Panc1 (cell line): ENCODE measurements at regions not wholly inside any gene's neighbourhood (a gene's known extent, or its start where the extent isn't known, plus 50 kb on each side); places are given as distances from the start of the nearest gene placed in this dataset.

Experiments
- ATAC-seq: fragments of 200-7000 bp; cut with Tn5 transposase; 2 replicates; pipeline ENCODE4 v1.9.1; 2020; ENCODE audit warnings: mild to moderate bottlenecking, moderate library complexity
- BruUV-seq: library from RNA; stranded (reverse); fragments of 400-500 nt; replicated peaks from 2 replicates; lab custom pipeline; 2021; lab: Mats Ljungman, UMichigan
- CTCF ChIA-PET: fragments of 300-600 bp; sonication (Branson Sonifier 250); formaldehyde crosslinking; loops from one replicate; lab custom pipeline; 2022; ENCODE audit warnings: antibody characterized with exemption; lab: Charles Lee
- POLR2A ChIA-PET: fragments of 300-600 bp; sonication (Branson Sonifier 250); formaldehyde crosslinking; loops from one replicate; lab custom pipeline; 2022; ENCODE audit warnings: antibody characterized with exemption; lab: Charles Lee
- DNase-seq: peaks from one replicate; pipeline ENCODE4 v3.0.0-alpha.2; 2010; ENCODE audit warnings: low read depth, low spot score
- H3K27ac ChIP-seq: 2 replicates; pipeline ENCODE4 v1.5.1; 2011; ENCODE audit warnings: mild to moderate bottlenecking, low read length, inconsistent platforms
- H3K27me3 ChIP-seq: fragments of 200-500 bp; sonication (Bioruptor generic); 2 replicates; pipeline ENCODE4 v1.6.0; 2014; ENCODE audit warnings: low read length, inconsistent platforms; ENCODE audit not compliant: control insufficient read depth, insufficient read depth
- H3K36me3 ChIP-seq: fragments of 200-500 bp; sonication (Bioruptor generic); 2 replicates; pipeline ENCODE4 v1.5.1; 2014; ENCODE audit warnings: inconsistent platforms, mild to moderate bottlenecking, low read length, moderate library complexity; ENCODE audit not compliant: control insufficient read depth, insufficient read depth
- H3K4me1 ChIP-seq: 2 replicates; pipeline ENCODE4 v1.5.1; 2011; ENCODE audit warnings: inconsistent platforms, mild to moderate bottlenecking, low read length, moderate library complexity; ENCODE audit not compliant: control insufficient read depth, insufficient read depth
- H3K4me3 ChIP-seq, 2 experiments: 2 replicates each; pipeline ENCODE4 v1.5.1; 2011 to 2012; ENCODE audit warnings: low read depth in 2 of 2, low read length in 2 of 2, mild to moderate bottlenecking in 2 of 2, inconsistent platforms in 1 of 2, moderate library complexity in 1 of 2
- H3K9me3 ChIP-seq: fragments of 200-500 bp; sonication (Bioruptor generic); 2 replicates; pipeline ENCODE4 v1.5.1; 2014; ENCODE audit warnings: low read depth, mild to moderate bottlenecking, inconsistent platforms, low read length, moderate library complexity; ENCODE audit not compliant: control insufficient read depth, insufficient read depth
- CTCF ChIP-seq: fragments of 450-650 bp; IDR thresholded peaks from 2 replicates; pipeline ENCODE4 v1.5.1; 2017; ENCODE audit warnings: mild to moderate bottlenecking
- POLR2AphosphoS5 ChIP-seq: IDR thresholded peaks from 2 replicates; pipeline ENCODE4 v1.6.1; 2012; ENCODE audit warnings: mild to moderate bottlenecking, low read depth, low read length, moderate library complexity
- REST ChIP-seq, 2 experiments: IDR thresholded peaks; 2 replicates each; pipeline ENCODE4 v1.6.1; 2011 to 2012; ENCODE audit warnings: low read depth in 2 of 2, control low read depth in 1 of 2, low read length in 1 of 2, mild to moderate bottlenecking in 1 of 2, moderate library complexity in 1 of 2; ENCODE audit not compliant: insufficient read depth in 1 of 2
- SIN3A ChIP-seq: IDR thresholded peaks from 2 replicates; pipeline ENCODE4 v1.6.1; 2012; ENCODE audit warnings: low read depth, mild to moderate bottlenecking, low read length, moderate library complexity, borderline replicate concordance; ENCODE audit not compliant: insufficient read depth
- TCF7L2 ChIP-seq: IDR thresholded peaks from 2 replicates; pipeline ENCODE4 v1.6.1; 2011; ENCODE audit warnings: mild to moderate bottlenecking, low read depth, low read length, inconsistent platforms
- in situ Hi-C: cut with HindIII; loops from 2 replicates; pipeline ENCODE4 v1.10.0; 2016; ENCODE audit warnings: low sequenced_read_pairs, low pct_unique_long_range_greater_than_20kb
- intact Hi-C: fragments of 100-400 bp; cut with micrococcal nuclease; formaldehyde crosslinking; loops from one replicate; pipeline ENCODE4 v1.10.0; 2022; ENCODE audit not compliant: unreplicated experiment

DNA sequence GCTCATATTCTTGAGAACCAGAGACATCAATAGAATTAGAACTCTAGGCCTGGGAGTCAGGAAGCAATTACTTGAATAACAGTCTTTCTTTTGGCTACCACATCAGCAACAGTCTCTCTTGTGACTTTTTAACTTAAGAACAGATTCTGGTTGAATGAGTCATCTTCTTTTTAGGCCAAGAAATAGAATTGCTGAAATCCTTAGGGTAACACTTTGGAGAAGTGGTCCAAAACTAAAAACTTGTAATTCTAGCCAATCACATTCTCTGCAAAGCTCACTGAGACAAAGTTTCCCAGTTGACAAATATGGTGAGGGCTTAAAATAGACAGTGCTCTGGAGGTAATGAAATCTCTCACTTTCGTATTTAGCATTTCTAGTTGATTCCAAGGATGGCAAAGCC is 238.0 kb downstream of the SHOX2 start:
- in situ Hi-C loops: no loop called here
- H3K36me3 ChIP-seq: no peaks in the 10 kb centered on the region
- ATAC-seq: no peak
- no peak for TF ChIP-seq POLR2AphosphoS5
- TF ChIP-seq TCF7L2: no peak
- TF ChIP-seq SIN3A: no peak
- no peak for TF ChIP-seq REST (IDR thresholded peaks at IDR 0.05; ENCODE audit: insufficient read depth in 1 of 2, low read depth in 2 of 2, low read length in 1 of 2)
- no peak for TF ChIP-seq CTCF
- H3K4me3 ChIP-seq: no peak overlapping the region
- CTCF ChIA-PET: no interaction called here
- no peak for DNase-seq
- no peaks in the 10 kb centered on the region for H3K9me3 ChIP-seq
- no peaks in the 10 kb centered on the region for H3K27me3 ChIP-seq
- H3K27ac ChIP-seq: no peak overlapping the region
- no TSS peak for BruUV-seq
- intact Hi-C loops: loop anchor here (10.0 kb wide), 1 partner anchor 667 kb away; no protein-coding TSS in a partner anchor
- POLR2A ChIA-PET: no interaction called here
- no peaks in the 10 kb centered on the region for H3K4me1 ChIP-seq

GRCh38 chr3:157865352-157866000 is 240.7 kb downstream of the SHOX2 start:
- intact Hi-C loops (loop anchor here (10.0 kb wide), 1 partner anchor 669 kb away; no protein-coding TSS in a partner anchor), in situ Hi-C loops (no loop called here)
- Histone ChIP-seq H3K4me1 (no peaks in the 10 kb centered on the region), H3K27ac (no peak overlapping the region), H3K36me3 (no peaks in the 10 kb centered on the region), H3K4me3 (no peak overlapping the region), H3K9me3 (no peaks in the 10 kb centered on the region), H3K27me3 (no peaks in the 10 kb centered on the region)
- CTCF ChIA-PET: no interaction called here
- BruUV-seq: no TSS peak
- TF ChIP-seq POLR2AphosphoS5: no peak
- TF ChIP-seq CTCF: peak; percentile 66
- DNase-seq: no peak
- POLR2A ChIA-PET: no interaction called here
- ATAC-seq: 0 out of 2 replicates have a peak, but pooled peaks have one; percentile 58
